NOMO-1 treated with DMSO at 0.1 percent for 48 hours (cell line): ENCODE measurements at regions not wholly inside any gene's neighbourhood (a gene's known extent, or its start where the extent isn't known, plus 50 kb on each side); places are given as distances from the start of the nearest gene placed in this dataset.
A peak's percentile ranks its signal among the peaks of the same experiment; 100 is the strongest.

Experiments
- DNase-seq: peaks from one replicate; lab custom pipeline; 2025; ENCODE audit not compliant: unreplicated experiment; lab: John Stamatoyannopoulos, UW

DNA sequence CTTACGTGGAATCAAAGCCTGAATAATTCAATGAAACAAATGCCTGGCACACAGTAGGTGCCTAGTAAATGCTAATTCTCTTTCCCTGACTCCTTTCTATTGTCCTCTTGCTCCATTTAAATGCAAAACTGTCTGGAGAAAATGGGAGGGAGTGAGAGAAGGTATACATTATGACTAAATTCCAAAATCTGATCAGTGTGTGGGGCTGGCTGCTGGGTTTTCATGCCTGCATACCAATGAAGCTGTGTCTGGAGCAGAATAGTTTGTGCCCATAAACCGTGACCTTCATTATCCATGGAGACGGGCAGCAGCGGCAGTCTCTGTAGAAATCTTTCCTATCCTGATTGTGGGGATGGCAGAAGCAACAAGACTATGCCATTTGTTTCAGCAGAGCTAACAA is 223.4 kb upstream of the ZBED5 start:
- no peak for DNase-seq

DNA sequence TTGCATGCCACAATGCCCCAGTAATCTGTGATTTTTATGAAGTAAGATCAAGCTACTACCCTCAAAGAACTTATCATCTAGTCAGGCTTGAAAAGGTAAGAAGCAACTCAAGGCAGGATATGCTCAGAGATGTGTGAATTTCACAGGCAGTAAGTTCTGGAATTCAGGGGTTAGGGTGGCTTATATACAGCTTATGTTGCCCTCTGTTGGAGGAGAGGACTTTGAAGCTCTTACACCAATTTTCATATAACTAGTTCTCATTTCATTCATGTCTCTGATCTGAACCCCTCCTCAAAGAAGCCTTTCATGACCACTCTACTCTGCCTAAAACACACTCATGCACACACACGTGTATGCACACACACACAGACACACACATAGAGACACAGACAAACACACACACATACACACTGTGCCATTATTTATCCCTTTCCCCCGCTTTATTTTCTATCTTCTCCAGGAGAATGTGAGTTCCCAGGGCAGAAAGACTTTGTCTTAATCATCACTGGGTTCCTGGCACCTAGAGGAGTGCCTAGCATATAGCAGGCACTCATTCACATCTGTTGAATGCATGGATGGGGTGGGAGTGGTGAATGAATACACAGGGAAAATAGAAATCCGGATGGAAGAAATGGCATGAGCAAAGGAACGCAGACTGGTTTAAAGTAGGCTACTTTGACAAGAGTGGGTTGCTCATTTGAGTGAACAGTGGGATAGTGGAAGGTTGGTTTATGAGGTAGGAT is 220.7 kb upstream of the ZBED5 start:
- DNase-seq: no peak

DNA sequence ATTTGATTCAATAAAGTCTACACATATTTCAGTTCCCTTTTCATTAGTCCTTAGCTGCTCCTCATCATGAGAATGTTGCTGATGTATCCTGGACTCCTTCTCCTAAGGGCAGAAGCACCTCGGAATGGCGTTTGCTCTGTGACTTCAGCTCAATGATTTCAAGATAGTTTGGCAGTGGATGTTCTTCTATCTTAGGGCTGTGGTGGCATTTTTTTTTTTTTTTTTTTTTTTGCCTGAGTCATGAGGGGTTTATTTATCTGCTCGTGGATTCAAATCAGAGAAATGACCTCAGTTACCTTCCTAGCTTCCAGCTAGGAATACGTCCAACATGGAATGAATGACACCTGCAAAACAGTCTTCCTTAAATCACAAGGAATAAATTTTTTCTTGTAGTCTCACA is 220.0 kb upstream of the ZBED5 start:
- DNase-seq: no peak

GRCh38 chr11:11076879-11077278 is 219.0 kb upstream of the ZBED5 start:
- no peak for DNase-seq

- peak; percentile 38 for DNase-seq
Measured at GRCh38 chr11:11076276-11076675, 218.4 kb upstream of the ZBED5 start.

DNA sequence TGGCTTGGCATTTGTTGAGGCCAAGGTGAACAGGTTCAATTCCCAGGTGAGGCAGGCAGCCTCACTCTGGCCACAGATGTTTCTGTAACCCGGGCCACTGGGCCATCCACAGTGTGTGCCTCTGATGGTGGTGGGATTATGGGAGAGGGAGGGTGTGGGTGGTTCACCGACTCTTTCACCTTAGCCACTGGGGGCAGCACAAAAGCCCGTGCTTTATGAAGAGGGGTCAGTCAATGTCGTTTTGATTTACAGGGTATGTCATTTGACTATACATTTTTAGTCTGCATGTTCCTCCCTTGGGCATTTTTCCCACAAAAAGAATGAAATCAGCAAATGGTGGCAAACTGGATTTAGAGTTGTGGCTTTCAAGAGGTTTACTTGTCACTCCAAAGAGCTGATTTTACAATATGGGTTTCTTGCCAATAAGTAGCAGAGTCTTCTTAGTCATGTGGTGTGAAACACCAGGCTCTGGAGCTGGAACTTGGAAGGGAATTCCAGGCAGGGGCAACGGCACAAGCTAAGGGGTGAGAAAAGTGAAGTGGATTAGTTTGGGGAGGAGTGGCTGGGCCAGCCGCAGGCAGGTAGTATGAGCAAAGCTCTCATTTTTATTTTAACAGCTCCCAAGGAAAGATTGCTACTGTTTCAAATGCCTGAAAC is 217.8 kb upstream of the ZBED5 start:
- DNase-seq: no peak

DNA sequence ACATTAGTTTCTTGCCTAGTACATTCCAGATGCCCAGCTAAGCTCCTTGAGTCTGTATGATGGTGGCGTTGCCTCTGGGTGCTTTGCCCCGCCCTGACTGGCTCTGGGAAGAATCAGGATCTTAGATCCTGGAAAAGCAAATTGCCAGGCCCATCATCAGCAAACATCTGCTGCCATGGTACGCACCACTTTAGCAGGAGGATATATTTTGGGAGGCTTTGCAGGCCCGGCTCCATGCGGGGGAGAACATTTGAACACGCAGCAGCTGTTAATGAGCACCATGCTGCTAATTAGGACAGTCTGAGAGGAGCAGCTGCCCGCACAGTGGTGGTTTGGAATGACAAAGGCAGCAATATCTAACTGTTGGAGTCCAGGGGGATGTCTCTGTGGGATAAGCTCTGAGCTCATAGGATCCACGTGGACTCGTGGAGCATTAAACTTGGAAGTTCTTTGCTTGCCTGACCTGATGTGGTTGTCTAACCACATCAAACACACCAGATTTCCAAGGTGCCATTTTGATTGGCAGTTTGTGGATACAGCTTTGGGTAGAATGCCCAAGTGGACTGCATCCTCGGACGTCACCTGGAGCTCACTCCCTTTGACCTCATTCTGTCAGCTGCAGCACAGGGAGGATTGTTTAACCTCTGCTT is 217.0 kb upstream of the ZBED5 start:
- DNase-seq: no peak

DNA sequence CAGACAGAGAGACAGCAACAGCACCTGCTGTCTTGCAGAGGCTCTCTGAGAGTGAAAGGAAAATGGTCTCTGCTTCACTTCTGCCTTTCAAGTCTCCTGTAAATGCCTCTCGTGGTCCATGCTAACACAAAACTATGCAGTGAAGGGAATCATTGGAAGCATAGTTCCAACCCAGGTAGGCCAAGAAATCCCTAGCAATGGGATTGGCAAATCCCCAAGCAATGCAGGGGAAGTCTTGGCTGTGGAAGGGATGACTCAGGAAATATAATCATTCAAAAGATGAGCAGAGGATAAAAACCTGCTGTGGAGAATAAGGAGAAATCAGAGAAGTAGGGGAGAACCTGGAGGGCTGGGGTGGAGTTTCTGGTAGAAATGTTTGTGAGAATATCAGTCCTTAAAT is 216.1 kb upstream of the ZBED5 start:
- no peak for DNase-seq

DNA sequence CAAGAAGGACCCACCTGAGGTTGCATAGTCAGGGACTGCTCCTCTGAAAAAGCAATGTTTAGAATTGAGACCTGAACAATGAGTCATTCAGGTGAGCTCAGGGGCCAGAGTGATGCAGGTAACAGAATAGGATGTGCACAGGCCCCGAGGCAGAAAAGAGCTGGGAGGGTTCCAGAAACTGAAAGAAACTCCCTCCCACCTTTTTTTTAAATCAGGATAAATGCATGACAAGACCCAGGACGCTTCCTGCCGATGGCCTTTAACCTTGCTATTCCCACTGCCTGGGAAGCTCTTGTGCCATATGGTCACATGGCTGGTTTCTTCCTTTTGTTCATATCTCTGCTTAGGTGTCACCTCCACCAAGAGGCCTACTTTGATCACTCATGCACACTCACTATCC is 214.2 kb upstream of the ZBED5 start:
- DNase-seq: no peak

DNA sequence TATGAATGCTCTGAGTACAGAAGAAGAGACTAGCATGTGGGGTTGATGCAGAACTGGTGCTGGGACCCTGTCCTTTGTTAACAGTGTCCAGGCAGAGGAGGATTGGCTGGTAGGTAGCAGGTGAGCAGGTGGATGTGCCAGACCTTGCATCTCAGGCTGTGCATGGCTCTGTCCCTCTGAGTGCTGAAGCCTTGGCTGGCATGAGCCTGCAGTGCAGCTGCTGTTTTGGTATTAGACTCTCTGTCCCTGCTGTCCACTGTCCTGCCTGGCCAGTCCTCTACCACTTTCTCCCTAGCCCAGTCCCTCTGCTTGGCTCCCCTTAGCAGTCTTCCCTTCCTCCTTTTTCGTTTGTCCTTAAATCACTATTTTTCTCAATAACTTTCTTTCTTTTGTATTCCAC is 213.6 kb upstream of the ZBED5 start:
- DNase-seq: no peak

DNA sequence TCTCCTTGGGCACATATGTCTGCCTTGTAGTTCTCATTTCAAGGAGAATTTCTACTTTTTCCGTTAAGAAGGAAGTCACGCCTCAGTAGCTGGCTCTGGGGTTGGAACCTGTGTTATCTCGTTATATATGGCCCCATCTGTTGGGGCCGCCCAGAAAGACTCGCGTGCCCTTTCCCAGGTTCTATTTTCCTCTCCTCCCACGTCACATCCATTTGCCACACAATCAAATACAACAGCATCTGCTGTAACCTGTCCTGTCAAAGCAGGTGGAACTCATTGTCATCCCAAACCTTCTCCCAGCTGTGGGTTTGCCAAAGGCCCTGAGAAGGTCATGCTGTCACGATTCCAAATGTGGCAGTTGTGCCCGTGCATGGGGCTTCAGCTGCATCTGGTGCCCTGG is 213.1 kb upstream of the ZBED5 start:
- no peak for DNase-seq

- no peak for DNase-seq
Measured at GRCh38 chr11:11069841-11070835, 212.3 kb upstream of the ZBED5 start.

GRCh38 chr11:11068113-11068512 is 210.3 kb upstream of the ZBED5 start:
- DNase-seq: no peak

DNA sequence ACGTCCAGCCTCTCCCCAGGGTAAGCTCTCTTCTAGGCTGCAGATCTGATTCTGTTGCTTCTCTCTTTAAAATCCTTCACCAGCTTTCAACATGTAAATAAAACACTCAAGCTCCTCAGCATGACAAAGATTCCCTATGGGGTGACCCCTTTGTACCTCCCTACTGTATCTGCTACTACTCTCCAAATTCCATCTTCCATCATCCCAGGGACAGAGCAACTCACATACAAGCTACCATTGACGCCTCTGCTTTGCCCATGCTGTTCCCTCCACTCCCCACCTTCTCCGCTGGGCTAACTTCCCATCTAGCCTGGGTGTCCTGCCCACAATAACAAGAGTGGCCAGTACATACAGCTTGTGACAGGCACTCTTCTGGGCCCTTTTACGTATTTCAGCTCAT is 207.5 kb upstream of the ZBED5 start:
- no peak for DNase-seq

- no peak for DNase-seq
Measured at GRCh38 chr11:11057472-11057854, 199.6 kb upstream of the ZBED5 start.

DNA sequence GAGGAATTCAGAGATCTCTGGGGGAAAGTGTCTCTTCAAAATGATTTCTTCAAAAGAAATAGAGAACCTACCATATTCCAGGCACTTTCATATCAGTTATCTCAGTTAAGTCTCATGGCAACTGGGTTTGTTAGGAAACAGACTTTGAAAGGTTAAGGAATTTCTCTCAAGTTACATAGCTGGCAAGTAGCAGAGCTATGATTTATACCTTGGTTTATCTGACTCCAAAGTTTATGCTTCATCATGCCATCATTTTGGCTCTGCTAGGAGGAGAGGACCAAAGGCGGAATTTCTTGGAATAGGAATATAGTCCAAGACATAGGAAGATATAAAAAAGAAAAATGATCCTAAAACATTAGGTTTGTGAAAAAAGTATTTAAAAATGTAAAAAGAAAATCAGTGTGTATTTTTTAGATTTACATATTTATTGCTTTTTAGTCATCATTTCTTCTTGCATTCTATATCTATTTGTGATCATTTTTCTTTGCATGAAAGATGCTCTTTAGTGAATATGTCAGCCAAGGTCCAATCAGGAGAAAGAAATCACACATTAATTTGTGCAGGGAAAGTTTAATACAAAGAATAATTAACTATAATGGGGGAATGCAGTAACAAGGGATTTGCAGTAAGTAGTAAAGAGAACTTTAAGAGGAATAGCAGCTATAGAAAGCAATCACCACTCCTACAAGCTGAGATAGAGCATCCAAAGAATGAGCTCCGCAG is 199.1 kb upstream of the ZBED5 start:
- DNase-seq: no peak

GRCh38 chr11:11056316-11056715 is 198.5 kb upstream of the ZBED5 start:
- no peak for DNase-seq

GRCh38 chr11:11047851-11048610 is 190.2 kb upstream of the ZBED5 start:
- no peak for DNase-seq

- no peak for DNase-seq
Measured at GRCh38 chr11:11046781-11047180, 188.9 kb upstream of the ZBED5 start.
